ENCODE measurements at regions not wholly inside any gene's neighbourhood (a gene's known extent, or its start where the extent isn't known, plus 50 kb on each side); places are given as distances from the start of the nearest gene placed in this dataset.

- DNase-seq (ENCODE audit: low read depth): no peak
Measured at GRCh38 chr6:48057601-48058000, 53.4 kb downstream of the PTCHD4 start.

GRCh38 chr6:48048451-48049146 lies 62.4 kb downstream of the PTCHD4 start:
- no peak for DNase-seq (ENCODE audit: low read depth)
- TF ChIP-seq CTCF (conservative IDR thresholded peaks at IDR 0.05; ENCODE audit: low read length): no peak

More at GRCh38 chr6:48057601-48058000, 53.4 kb downstream of the PTCHD4 start:
- no peak for TF ChIP-seq CTCF (conservative IDR thresholded peaks at IDR 0.05; ENCODE audit: low read length)
- H3K4me3 ChIP-seq (ENCODE audit: low read length): no peak overlapping the region

GRCh38 chr6:48041894-48042293 lies 69.1 kb downstream of the PTCHD4 start:
- TF ChIP-seq CTCF (conservative IDR thresholded peaks at IDR 0.05; ENCODE audit: low read length): no peak
- DNase-seq (ENCODE audit: low read depth): no peak

More at GRCh38 chr6:48048451-48049146, 62.4 kb downstream of the PTCHD4 start:
- H3K4me3 ChIP-seq (ENCODE audit: low read length): no peak overlapping the region

GRCh38 chr6:48037946-48038345 lies 73.1 kb downstream of the PTCHD4 start:
- no peak for DNase-seq (ENCODE audit: low read depth)
- no peak overlapping the region for H3K4me3 ChIP-seq (ENCODE audit: low read length)
- TF ChIP-seq CTCF (conservative IDR thresholded peaks at IDR 0.05; ENCODE audit: low read length): no peak

More at GRCh38 chr6:48041894-48042293, 69.1 kb downstream of the PTCHD4 start:
- H3K4me3 ChIP-seq (ENCODE audit: low read length): no peak overlapping the region

- DNase-seq (ENCODE audit: low read depth): peak; percentile 33
- TF ChIP-seq CTCF (conservative IDR thresholded peaks at IDR 0.05; ENCODE audit: low read length): no peak
- H3K4me3 ChIP-seq (ENCODE audit: low read length): no peak overlapping the region
Measured at GRCh38 chr6:48036316-48036715, 74.7 kb downstream of the PTCHD4 start.

- peak; percentile 48 for DNase-seq (ENCODE audit: low read depth)
- no peak overlapping the region for H3K4me3 ChIP-seq (ENCODE audit: low read length)
- TF ChIP-seq CTCF (conservative IDR thresholded peaks at IDR 0.05; ENCODE audit: low read length): no peak
Measured at GRCh38 chr6:48032151-48032550, 78.8 kb downstream of the PTCHD4 start.

GRCh38 chr6:48031711-48032110 lies 79.3 kb downstream of the PTCHD4 start:
- no peak for DNase-seq (ENCODE audit: low read depth)
- no peak for TF ChIP-seq CTCF (conservative IDR thresholded peaks at IDR 0.05; ENCODE audit: low read length)
- no peak overlapping the region for H3K4me3 ChIP-seq (ENCODE audit: low read length)
